PFSK-1 (cell line): ENCODE measurements at regions not wholly inside any gene's neighbourhood (a gene's known extent, or its start where the extent isn't known, plus 50 kb on each side); places are given as distances from the start of the nearest gene placed in this dataset.

Source experiments
- FOXP2 ChIP-seq: optimal IDR thresholded peaks from 2 replicates; pipeline ENCODE3; 2011; ENCODE audit warnings: borderline replicate concordance, control low read depth, inconsistent platforms; ENCODE audit not compliant: insufficient read depth; ENCODE audit errors: extremely low read length, extremely low read depth
- POLR2AphosphoS5 ChIP-seq: IDR thresholded peaks from 2 replicates; pipeline ENCODE4 v1.6.1; 2012; ENCODE audit warnings: low read depth, mild to moderate bottlenecking, control low read depth, low read length, moderate library complexity
- REST ChIP-seq, 2 experiments: IDR thresholded peaks; 2 replicates each; pipeline versions ENCODE4 v1.6.1 to v1.8.0; 2011 to 2012; ENCODE audit warnings: low read depth in 2 of 2, low read length in 2 of 2, control low read depth in 1 of 2, inconsistent platforms in 1 of 2, mild to moderate bottlenecking in 1 of 2, moderate library complexity in 1 of 2; ENCODE audit not compliant: insufficient read depth in 1 of 2
- SIN3A ChIP-seq: IDR thresholded peaks from 2 replicates; pipeline ENCODE4 v1.6.1; 2012; ENCODE audit warnings: mild to moderate bottlenecking, low read length, moderate library complexity, borderline replicate concordance; ENCODE audit not compliant: insufficient read depth
- TAF1 ChIP-seq: IDR thresholded peaks from 2 replicates; pipeline ENCODE4 v1.6.1; 2012; ENCODE audit warnings: low read length, control low read depth, borderline replicate concordance; ENCODE audit not compliant: insufficient read depth

- TF ChIP-seq SIN3A, result no peak
- no peak for TF ChIP-seq TAF1
- no peak for TF ChIP-seq FOXP2
- no peak for TF ChIP-seq POLR2AphosphoS5
- no peak for TF ChIP-seq REST (IDR thresholded peaks at IDR 0.05; ENCODE audit: insufficient read depth in 1 of 2, low read depth in 2 of 2, low read length in 2 of 2)
Observed at GRCh38 chr2:59727121-59727590, 826.3 kb downstream of the BCL11A start.

- TF ChIP-seq TAF1 (no peak), REST (IDR thresholded peaks at IDR 0.05; ENCODE audit: insufficient read depth in 1 of 2, low read depth in 2 of 2, low read length in 2 of 2) (no peak), POLR2AphosphoS5 (no peak), FOXP2 (no peak), SIN3A (no peak)
Observed at GRCh38 chr2:59726228-59727120, 827.0 kb downstream of the BCL11A start.

DNA sequence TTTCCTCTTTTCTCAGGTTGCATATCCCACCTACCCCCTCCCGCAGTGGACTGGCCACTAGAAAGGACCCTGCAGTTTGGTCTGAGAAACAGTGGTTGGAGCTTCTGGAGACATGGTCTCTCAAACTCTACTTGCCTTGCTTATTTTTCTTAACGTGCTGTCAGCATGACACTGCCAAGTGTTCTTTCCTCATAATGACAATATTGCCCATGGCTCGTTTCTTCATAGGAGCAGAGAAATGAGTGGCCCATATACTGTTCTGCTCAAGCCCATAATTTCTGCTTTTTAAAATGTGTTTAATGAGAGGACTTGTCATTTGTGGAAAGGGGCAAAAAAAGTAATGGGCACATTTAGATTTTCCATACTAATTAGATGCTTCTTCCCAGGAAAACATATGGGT is 828.7 kb downstream of the BCL11A start:
- TF ChIP-seq REST (IDR thresholded peaks at IDR 0.05; ENCODE audit: insufficient read depth in 1 of 2, low read depth in 2 of 2, low read length in 2 of 2) (no peak), POLR2AphosphoS5 (no peak), TAF1 (no peak), FOXP2 (no peak), SIN3A (no peak)

- TF ChIP-seq REST (IDR thresholded peaks at IDR 0.05; ENCODE audit: insufficient read depth in 1 of 2, low read depth in 2 of 2, low read length in 2 of 2) (no peak), POLR2AphosphoS5 (no peak), SIN3A (no peak), FOXP2 (no peak), TAF1 (no peak)
Observed at GRCh38 chr2:59720296-59720866, 833.1 kb downstream of the BCL11A start.
